ENCODE measurements at regions not wholly inside any gene's neighbourhood (a gene's known extent, or its start where the extent isn't known, plus 50 kb on each side); places are given as distances from the start of the nearest gene placed in this dataset.

DNA sequence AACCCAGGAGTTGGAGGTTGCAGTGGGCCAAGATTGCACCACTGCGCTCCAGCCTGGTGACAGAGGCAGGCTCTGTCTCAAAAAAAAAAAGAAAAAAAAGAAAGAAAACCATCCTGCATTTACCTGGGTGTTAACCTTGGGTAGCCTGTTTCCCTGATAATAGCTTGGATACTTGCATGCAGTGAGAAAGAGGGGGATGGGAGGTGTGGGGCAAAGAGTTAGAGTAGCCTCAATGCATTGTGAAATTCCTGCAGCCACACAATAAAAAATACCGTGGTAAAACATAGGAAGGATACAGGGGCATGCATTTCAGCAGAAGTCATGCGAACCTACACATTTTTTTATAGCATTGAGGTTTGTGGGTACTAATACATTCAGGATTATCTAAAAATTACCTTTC, 76.6 kb upstream of the ZNF516 start:
- Histone ChIP-seq H3K27ac (no peak overlapping the region), H3K4me2 (no peak overlapping the region), H2AFZ (replicated peaks) (no peak overlapping the region), H3K4me3 (no peak overlapping the region), H3K9me3 (ENCODE audit: low read depth) (no peaks in the 10 kb centered on the region), H3K4me1 (peaks cover 7% of the 10 kb centered on the region), H3F3A (ENCODE audit: low read depth) (no peaks in the 10 kb centered on the region), H3K79me2 (ENCODE audit: low read depth) (no peaks in the 10 kb centered on the region), H3K9ac (no peak overlapping the region), H3K27me3 (no peaks in the 10 kb centered on the region), H3K36me3 (no peaks in the 10 kb centered on the region), H4K20me1 (ENCODE audit: low read depth) (no peaks in the 10 kb centered on the region)
- Mint-ChIP-seq H3K27ac (no peak overlapping the region), H3K36me3 (no peaks in the 10 kb centered on the region), H3K4me3 (no peak overlapping the region), H3K27me3 (ENCODE audit: insufficient read depth, low read depth) (peaks cover 8% of the 10 kb centered on the region), H3K9me3 (peaks cover 7% of the 10 kb centered on the region), H3K4me1 (peaks cover 14% of the 10 kb centered on the region)
- TF ChIP-seq CTCF (IDR thresholded peaks at IDR 0.05) (no peak), EZH2phosphoT487 (IDR thresholded peaks at IDR 0.05) (no peak), EZH2 (IDR thresholded peaks at IDR 0.05) (no peak)
- no peak for DNase-seq (ENCODE audit: low spot score)

DNA sequence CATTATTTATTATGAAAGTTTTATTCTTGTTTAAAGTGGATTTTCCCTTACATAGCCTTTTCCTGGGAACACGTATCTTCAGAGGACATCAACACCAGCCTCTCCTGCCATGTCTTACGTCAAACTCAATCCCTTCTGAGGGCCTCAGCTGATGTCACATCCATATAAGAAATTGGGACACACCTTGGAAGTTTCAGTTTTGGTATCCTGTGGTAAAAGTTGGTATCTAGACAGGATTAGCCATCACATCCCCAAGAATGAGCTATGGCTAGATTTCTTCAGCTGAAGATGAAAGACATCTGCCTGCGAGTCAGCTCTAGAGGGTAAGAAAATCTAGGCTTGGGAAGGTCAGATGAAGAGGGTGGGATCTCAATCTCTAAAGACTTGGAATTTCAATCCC, 75.8 kb upstream of the ZNF516 start:
- H3K36me3 Mint-ChIP-seq: no peaks in the 10 kb centered on the region
- H4K20me1 ChIP-seq (ENCODE audit: low read depth): no peaks in the 10 kb centered on the region
- H3K4me1 ChIP-seq: peaks cover 7% of the 10 kb centered on the region
- no peak overlapping the region for H3K27ac ChIP-seq
- no peaks in the 10 kb centered on the region for H3F3A ChIP-seq (ENCODE audit: low read depth)
- TF ChIP-seq EZH2phosphoT487 (IDR thresholded peaks at IDR 0.05): no peak
- peaks cover 15% of the 10 kb centered on the region for H3K4me1 Mint-ChIP-seq
- H3K27me3 ChIP-seq: no peaks in the 10 kb centered on the region
- H3K4me2 ChIP-seq: no peak overlapping the region
- no peaks in the 10 kb centered on the region for H3K9me3 ChIP-seq (ENCODE audit: low read depth)
- no peak for DNase-seq (ENCODE audit: low spot score)
- H3K9ac ChIP-seq: no peak overlapping the region
- no peak overlapping the region for H2AFZ ChIP-seq (replicated peaks)
- H3K79me2 ChIP-seq (ENCODE audit: low read depth): no peaks in the 10 kb centered on the region
- no peak overlapping the region for H3K4me3 ChIP-seq
- H3K27me3 Mint-ChIP-seq (ENCODE audit: insufficient read depth, low read depth): peaks cover 8% of the 10 kb centered on the region
- no peaks in the 10 kb centered on the region for H3K36me3 ChIP-seq
- H3K9me3 Mint-ChIP-seq: peaks cover 7% of the 10 kb centered on the region
- H3K27ac Mint-ChIP-seq: no peak overlapping the region
- no peak overlapping the region for H3K4me3 Mint-ChIP-seq

GRCh38 chr18:76569644-76570419, 74.8 kb upstream of the ZNF516 start:
- Histone ChIP-seq H3K9ac (no peak overlapping the region), H3K36me3 (no peaks in the 10 kb centered on the region), H3K79me2 (ENCODE audit: low read depth) (no peaks in the 10 kb centered on the region), H3K9me3 (ENCODE audit: low read depth) (no peaks in the 10 kb centered on the region), H4K20me1 (ENCODE audit: low read depth) (no peaks in the 10 kb centered on the region), H3K4me2 (no peak overlapping the region), H2AFZ (replicated peaks) (peak overlapping the region; percentile 76), H3K4me1 (peaks cover 13% of the 10 kb centered on the region), H3K27ac (no peak overlapping the region), H3F3A (ENCODE audit: low read depth) (no peaks in the 10 kb centered on the region), H3K4me3 (no peak overlapping the region), H3K27me3 (no peaks in the 10 kb centered on the region)
- Mint-ChIP-seq H3K4me1 (peaks cover 24% of the 10 kb centered on the region), H3K27me3 (ENCODE audit: insufficient read depth, low read depth) (peaks cover 8% of the 10 kb centered on the region), H3K27ac (no peak overlapping the region), H3K36me3 (no peaks in the 10 kb centered on the region), H3K9me3 (peaks cover 2% of the 10 kb centered on the region), H3K4me3 (no peak overlapping the region)
- TF ChIP-seq EZH2 (IDR thresholded peaks at IDR 0.05) (no peak), CTCF (IDR thresholded peaks at IDR 0.05) (no peak), EZH2phosphoT487 (IDR thresholded peaks at IDR 0.05) (no peak)
- DNase-seq (ENCODE audit: low spot score): peak; percentile 32

DNA sequence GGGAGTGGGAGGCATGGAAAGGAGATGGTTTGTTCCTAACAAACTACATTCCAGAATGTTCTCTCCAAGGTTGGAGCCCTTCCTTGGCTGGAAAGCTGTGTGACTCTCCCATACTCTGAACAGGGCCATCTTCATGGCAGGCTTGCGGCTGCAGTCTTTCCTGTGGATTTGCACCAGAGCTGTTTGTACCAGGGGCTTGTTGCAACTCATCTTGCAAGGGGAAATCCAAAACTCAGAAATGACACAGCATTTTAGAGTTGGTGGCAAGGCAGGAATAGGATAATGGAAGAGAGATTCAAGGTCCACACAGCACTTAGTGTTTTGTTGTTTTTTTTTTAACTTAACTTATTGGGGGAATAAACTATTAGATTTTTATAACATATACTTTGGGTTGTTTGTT, 73.7 kb upstream of the ZNF516 start:
- Histone ChIP-seq H2AFZ (replicated peaks) (no peak overlapping the region), H3K79me2 (ENCODE audit: low read depth) (no peaks in the 10 kb centered on the region), H3K9me3 (ENCODE audit: low read depth) (no peaks in the 10 kb centered on the region), H4K20me1 (ENCODE audit: low read depth) (no peaks in the 10 kb centered on the region), H3K36me3 (no peaks in the 10 kb centered on the region), H3F3A (ENCODE audit: low read depth) (no peaks in the 10 kb centered on the region), H3K4me1 (peaks cover 16% of the 10 kb centered on the region), H3K4me3 (no peak overlapping the region), H3K9ac (no peak overlapping the region), H3K27ac (no peak overlapping the region), H3K4me2 (no peak overlapping the region), H3K27me3 (no peaks in the 10 kb centered on the region)
- peaks cover 8% of the 10 kb centered on the region for H3K27me3 Mint-ChIP-seq (ENCODE audit: insufficient read depth, low read depth)
- H3K9me3 Mint-ChIP-seq: peaks cover 6% of the 10 kb centered on the region
- H3K4me3 Mint-ChIP-seq: no peak overlapping the region
- H3K36me3 Mint-ChIP-seq: no peaks in the 10 kb centered on the region
- H3K27ac Mint-ChIP-seq: peak overlapping the region; percentile 74
- DNase-seq (ENCODE audit: low spot score): no peak
- H3K4me1 Mint-ChIP-seq: peaks cover 32% of the 10 kb centered on the region
- TF ChIP-seq EZH2 (IDR thresholded peaks at IDR 0.05): no peak
- TF ChIP-seq CTCF (IDR thresholded peaks at IDR 0.05): no peak
- TF ChIP-seq EZH2phosphoT487 (IDR thresholded peaks at IDR 0.05): no peak

Measured in neural progenitor cell (in vitro differentiated cells).